WTC11 (cell line): ENCODE measurements at regions not wholly inside any gene's neighbourhood (a gene's known extent, or its start where the extent isn't known, plus 50 kb on each side); places are given as distances from the start of the nearest gene placed in this dataset.

Experiments
- ATAC-seq: fragments of 200-7000 bp; cut with Tn5 transposase; 2 replicates; pipeline ENCODE4 v1.10.0; 2021; ENCODE audit warnings: mild to moderate bottlenecking, moderate library complexity
- CTCF ChIA-PET: fragments of 300-600 bp; sonication (Branson Sonifier 250); formaldehyde crosslinking; loops from one replicate; lab custom pipeline; 2021; ENCODE audit warnings: antibody characterized with exemption; lab: Charles Lee
- POLR2A ChIA-PET: fragments of 350-600 bp; sonication (Branson Sonifier 250); formaldehyde crosslinking; loops from one replicate; lab custom pipeline; 2021; ENCODE audit warnings: antibody characterized with exemption; lab: Charles Lee
- DNase-seq: peaks from one replicate; pipeline ENCODE4 v3.0.0; 2021; ENCODE audit warnings: low spot score
- H3K27ac Mint-ChIP-seq: 2 replicates; pipeline ENCODE4 v1.8.0; 2021; ENCODE audit warnings: mixed read lengths
- H3K27me3 Mint-ChIP-seq: 2 replicates; pipeline ENCODE4 v1.8.0; 2021; ENCODE audit warnings: low read depth, mild to moderate bottlenecking, moderate library complexity, mixed read lengths
- H3K36me3 Mint-ChIP-seq: 2 replicates; pipeline ENCODE4 v1.8.0; 2021; ENCODE audit warnings: mixed read lengths
- H3K4me1 Mint-ChIP-seq: 2 replicates; pipeline ENCODE4 v1.8.0; 2022; ENCODE audit warnings: mixed read lengths
- H3K4me3 Mint-ChIP-seq: 2 replicates; pipeline ENCODE4 v1.8.0; 2021; ENCODE audit warnings: mild to moderate bottlenecking, moderate library complexity, mixed read lengths
- H3K9me3 Mint-ChIP-seq: 2 replicates; pipeline ENCODE4 v1.8.0; 2021; ENCODE audit warnings: mixed read lengths
- CDX4 ChIP-seq: fragments of 250-450 bp; sonication (Bioruptor Pico); IDR thresholded peaks from 2 replicates; pipeline ENCODE4 v1.9.0; 2021; ENCODE audit warnings: moderate library complexity, mild to moderate bottlenecking, inconsistent platforms, borderline replicate concordance
- CREB1 ChIP-seq: sonication (generic); formaldehyde crosslinking; IDR thresholded peaks from 2 replicates; pipeline ENCODE4 v1.8.0; 2023; ENCODE audit warnings: mild to moderate bottlenecking, missing genetic modification reagents
- FOXK1 ChIP-seq: sonication (generic); formaldehyde crosslinking; IDR thresholded peaks from 2 replicates; pipeline ENCODE4 v1.8.0; 2022; ENCODE audit warnings: mild to moderate bottlenecking, moderate library complexity, missing genetic modification reagents
- FOXP1 ChIP-seq: sonication (generic); formaldehyde crosslinking; IDR thresholded peaks from 2 replicates; pipeline ENCODE4 v1.8.0; 2022; ENCODE audit warnings: missing genetic modification reagents, mild to moderate bottlenecking, moderate library complexity, borderline replicate concordance
- JAZF1 ChIP-seq: fragments of 250-450 bp; sonication (Bioruptor Pico); IDR thresholded peaks from 2 replicates; pipeline ENCODE4 v1.9.0; 2021; ENCODE audit warnings: moderate library complexity, mild to moderate bottlenecking, inconsistent platforms
- MAX ChIP-seq: sonication (generic); formaldehyde crosslinking; IDR thresholded peaks from 2 replicates; pipeline ENCODE4 v1.8.0; 2022; ENCODE audit warnings: mild to moderate bottlenecking, missing genetic modification reagents
- MXD4 ChIP-seq: fragments of 250-450 bp; sonication (Bioruptor Pico); IDR thresholded peaks from 2 replicates; pipeline ENCODE4 v1.8.0; 2021; ENCODE audit warnings: mild to moderate bottlenecking, moderate library complexity, borderline replicate concordance
- MYBL2 ChIP-seq: sonication (generic); formaldehyde crosslinking; IDR thresholded peaks from 2 replicates; pipeline ENCODE4 v1.8.1; 2023; ENCODE audit warnings: mild to moderate bottlenecking, moderate library complexity, missing genetic modification reagents
- NFYB ChIP-seq: sonication (generic); formaldehyde crosslinking; conservative IDR thresholded peaks from 2 replicates; pipeline ENCODE4 v1.8.0; 2022; ENCODE audit warnings: low read depth, missing genetic modification reagents
- NR1H2 ChIP-seq: sonication (generic); formaldehyde crosslinking; IDR thresholded peaks from 2 replicates; pipeline ENCODE4 v1.9.0; 2021; ENCODE audit warnings: mild to moderate bottlenecking, moderate library complexity, missing genetic modification reagents
- NR3C1 ChIP-seq: sonication (generic); formaldehyde crosslinking; conservative IDR thresholded peaks from 2 replicates; pipeline ENCODE4 v1.8.1; 2023; ENCODE audit warnings: low read depth, mild to moderate bottlenecking, missing genetic modification reagents
- RELA ChIP-seq: sonication (generic); formaldehyde crosslinking; IDR thresholded peaks from 2 replicates; pipeline ENCODE4 v1.8.1; 2022; ENCODE audit warnings: missing genetic modification reagents, mild to moderate bottlenecking, borderline replicate concordance
- RORB ChIP-seq: fragments of 250-450 bp; sonication (Bioruptor Pico); IDR thresholded peaks from 2 replicates; pipeline ENCODE4 v1.9.0; 2021; ENCODE audit warnings: mild to moderate bottlenecking
- TEAD1 ChIP-seq: sonication (generic); formaldehyde crosslinking; IDR thresholded peaks from 2 replicates; pipeline ENCODE4 v1.8.0; 2022; ENCODE audit warnings: mild to moderate bottlenecking, missing genetic modification reagents
- TEAD4 ChIP-seq: sonication (generic); formaldehyde crosslinking; IDR thresholded peaks from 2 replicates; pipeline ENCODE4 v1.8.0; 2022; ENCODE audit warnings: mild to moderate bottlenecking, missing genetic modification reagents
- ZNF138 ChIP-seq: sonication (generic); formaldehyde crosslinking; conservative IDR thresholded peaks from 2 replicates; pipeline ENCODE4 v1.8.1; 2022; ENCODE audit warnings: mild to moderate bottlenecking, moderate library complexity, missing genetic modification reagents
- ZNF219 ChIP-seq: sonication (generic); formaldehyde crosslinking; IDR thresholded peaks from 2 replicates; pipeline ENCODE4 v1.8.0; 2023; ENCODE audit warnings: missing genetic modification reagents, mild to moderate bottlenecking, borderline replicate concordance
- ZNF263 ChIP-seq: sonication (generic); formaldehyde crosslinking; IDR thresholded peaks from 2 replicates; pipeline ENCODE4 v1.8.1; 2022; ENCODE audit warnings: low read depth, mild to moderate bottlenecking, moderate library complexity, missing genetic modification reagents
- ZNF423 ChIP-seq: fragments of 250-450 bp; sonication (Bioruptor Pico); IDR thresholded peaks from 2 replicates; pipeline ENCODE4 v2.1.2; 2022; ENCODE audit warnings: mild to moderate bottlenecking, moderate library complexity
- ZNF425 ChIP-seq: fragments of 250-450 bp; sonication (Bioruptor Pico); conservative IDR thresholded peaks from 2 replicates; pipeline ENCODE4 v1.9.0; 2021; ENCODE audit warnings: mild to moderate bottlenecking
- ZNF671 ChIP-seq: fragments of 250-450 bp; sonication (Bioruptor Pico); IDR thresholded peaks from 2 replicates; pipeline ENCODE4 v1.8.0; 2021; ENCODE audit warnings: mild to moderate bottlenecking
- TF ChIP-seq, protein P1 (sequence below): sonication (generic); formaldehyde crosslinking; IDR thresholded peaks from 2 replicates; pipeline ENCODE4 v1.8.1; 2022; ENCODE audit warnings: mild to moderate bottlenecking, moderate library complexity, missing genetic modification reagents
- TF ChIP-seq, protein P2 (sequence below): fragments of 250-450 bp; sonication (Bioruptor Pico); IDR thresholded peaks from 2 replicates; pipeline ENCODE4 v1.8.0; 2021; ENCODE audit warnings: mild to moderate bottlenecking

- Mint-ChIP-seq H3K27me3 (peaks cover 99% of the 10 kb centered on the region), H3K4me1 (peaks cover 27% of the 10 kb centered on the region), H3K27ac (no peak overlapping the region), H3K4me3 (no peak overlapping the region), H3K9me3 (peaks cover 8% of the 10 kb centered on the region), H3K36me3 (peaks cover 2% of the 10 kb centered on the region; the same call in 1 of the 2 replicates)
- DNase-seq: no peak
- TF ChIP-seq NR1H2 (CRISPR knock-in tag) (no peak), ZNF425 (CRISPR knock-in tag) (no peak), MAX (no peak), CDX4 (CRISPR knock-in tag) (no peak), MXD4 (no peak), ZNF219 (CRISPR knock-in tag) (no peak), RORB (CRISPR knock-in tag) (no peak), NFYB (CRISPR knock-in tag) (no peak), NR3C1 (CRISPR knock-in tag) (no peak), ZNF671 (no peak), TEAD1 (CRISPR knock-in tag) (no peak), ZNF138 (CRISPR knock-in tag) (no peak), MYBL2 (no peak), CREB1 (CRISPR knock-in tag) (no peak), FOXK1 (CRISPR knock-in tag) (no peak)
- TF ChIP-seq, protein P1, sequence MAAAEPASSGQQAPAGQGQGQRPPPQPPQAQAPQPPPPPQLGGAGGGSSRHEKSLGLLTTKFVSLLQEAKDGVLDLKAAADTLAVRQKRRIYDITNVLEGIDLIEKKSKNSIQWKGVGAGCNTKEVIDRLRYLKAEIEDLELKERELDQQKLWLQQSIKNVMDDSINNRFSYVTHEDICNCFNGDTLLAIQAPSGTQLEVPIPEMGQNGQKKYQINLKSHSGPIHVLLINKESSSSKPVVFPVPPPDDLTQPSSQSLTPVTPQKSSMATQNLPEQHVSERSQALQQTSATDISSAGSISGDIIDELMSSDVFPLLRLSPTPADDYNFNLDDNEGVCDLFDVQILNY (CRISPR knock-in tag): no peak
- ChIA-PET CTCF (interaction anchor here (1.0 kb wide), 1 partner anchor 38 kb away, joined by 4 read pairs; no protein-coding TSS in a partner anchor), POLR2A (no interaction called here)
- ATAC-seq: no peak
Observed at GRCh38 chr6:41404182-41404845, 68.9 kb downstream of the NCR2 start.

- H3K9me3 Mint-ChIP-seq: peaks cover 7% of the 10 kb centered on the region
- peaks cover 2% of the 10 kb centered on the region; the same call in 1 of the 2 replicates for H3K36me3 Mint-ChIP-seq
- ATAC-seq: no peak
- peaks cover 34% of the 10 kb centered on the region for H3K4me1 Mint-ChIP-seq
- POLR2A ChIA-PET: interaction anchor here (0.6 kb wide), 1 partner anchor 19 kb away, joined by 10 read pairs; no protein-coding TSS in a partner anchor
- H3K27ac Mint-ChIP-seq: no peak overlapping the region
- no peak for DNase-seq
- TF ChIP-seq TEAD4 (CRISPR knock-in tag) (no peak), RELA (CRISPR knock-in tag) (no peak), ZNF219 (CRISPR knock-in tag) (no peak), ZNF263 (CRISPR knock-in tag) (no peak), ZNF423 (CRISPR knock-in tag) (no peak), FOXK1 (CRISPR knock-in tag) (no peak), JAZF1 (no peak), CREB1 (CRISPR knock-in tag) (no peak), FOXP1 (no peak), ZNF138 (CRISPR knock-in tag) (no peak), NR3C1 (CRISPR knock-in tag) (no peak)
- TF ChIP-seq, protein P2, sequence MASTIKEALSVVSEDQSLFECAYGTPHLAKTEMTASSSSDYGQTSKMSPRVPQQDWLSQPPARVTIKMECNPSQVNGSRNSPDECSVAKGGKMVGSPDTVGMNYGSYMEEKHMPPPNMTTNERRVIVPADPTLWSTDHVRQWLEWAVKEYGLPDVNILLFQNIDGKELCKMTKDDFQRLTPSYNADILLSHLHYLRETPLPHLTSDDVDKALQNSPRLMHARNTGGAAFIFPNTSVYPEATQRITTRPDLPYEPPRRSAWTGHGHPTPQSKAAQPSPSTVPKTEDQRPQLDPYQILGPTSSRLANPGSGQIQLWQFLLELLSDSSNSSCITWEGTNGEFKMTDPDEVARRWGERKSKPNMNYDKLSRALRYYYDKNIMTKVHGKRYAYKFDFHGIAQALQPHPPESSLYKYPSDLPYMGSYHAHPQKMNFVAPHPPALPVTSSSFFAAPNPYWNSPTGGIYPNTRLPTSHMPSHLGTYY (CRISPR knock-in tag): no peak
- peak overlapping the region; percentile 55 for H3K4me3 Mint-ChIP-seq
- peaks cover 100% of the 10 kb centered on the region for H3K27me3 Mint-ChIP-seq
- CTCF ChIA-PET: interaction anchor here (0.6 to 1.0 kb wide), 4 partner anchors 10 to 238 kb away, joined by 3 read pairs; no protein-coding TSS in a partner anchor
Observed at GRCh38 chr6:41405941-41406727, 70.7 kb downstream of the NCR2 start.
